HepG2 (cell line): ENCODE measurements at regions not wholly inside any gene's neighbourhood (a gene's known extent, or its start where the extent isn't known, plus 50 kb on each side); places are given as distances from the start of the nearest gene placed in this dataset.

Experiments used
- CC2D1A ChIP-seq: sonication (generic); formaldehyde crosslinking; IDR thresholded peaks from 2 replicates; pipeline ENCODE4 v1.8.1; 2023; ENCODE audit warnings: mild to moderate bottlenecking, missing genetic modification reagents
- GZF1 ChIP-seq: sonication (generic); formaldehyde crosslinking; IDR thresholded peaks from 2 replicates; pipeline ENCODE4 v1.5.1; 2020; ENCODE audit warnings: mild to moderate bottlenecking, missing genetic modification reagents
- HES4 ChIP-seq: sonication (generic); formaldehyde crosslinking; IDR thresholded peaks from 2 replicates; pipeline ENCODE4 v1.9.0; 2021; ENCODE audit warnings: mild to moderate bottlenecking, missing genetic modification reagents, borderline replicate concordance
- HMG20A ChIP-seq: IDR thresholded peaks from 2 replicates; pipeline ENCODE4 v1.6.1; 2016; ENCODE audit warnings: borderline replicate concordance
- KAT2B ChIP-seq: fragments of 150-350 bp; IDR thresholded peaks from 2 replicates; pipeline ENCODE4 v1.6.1; 2014; ENCODE audit warnings: low read depth, low read length, borderline replicate concordance
- KLF15 ChIP-seq: sonication (generic); formaldehyde crosslinking; IDR thresholded peaks from 2 replicates; pipeline ENCODE4 v1.8.1; 2023; ENCODE audit warnings: borderline replicate concordance, mild to moderate bottlenecking, inconsistent platforms, missing genetic modification reagents, mixed read lengths
- KLF9 ChIP-seq: IDR thresholded peaks from 2 replicates; pipeline ENCODE4 v1.6.1; 2016; ENCODE audit warnings: low read depth
- MLXIP ChIP-seq: sonication (generic); formaldehyde crosslinking; IDR thresholded peaks from 2 replicates; pipeline ENCODE4 v1.9.0; 2021; ENCODE audit warnings: missing genetic modification reagents, borderline replicate concordance
- MXD4 ChIP-seq: IDR thresholded peaks from 2 replicates; pipeline ENCODE4 v1.6.1; 2016; ENCODE audit warnings: mild to moderate bottlenecking, missing biosample characterization, missing genetic modification reagents
- NONO ChIP-seq, 2 experiments: fragments of 450-650 bp in 1 of 2; sonication (generic) in 1 of 2; formaldehyde crosslinking in 1 of 2; IDR thresholded peaks in 1 of 2; conservative IDR thresholded peaks in 1 of 2; 2 replicates each; pipeline versions ENCODE4 v1.6.1 to v1.8.0; 2017 to 2022; ENCODE audit warnings: mild to moderate bottlenecking in 1 of 2, missing genetic modification reagents in 1 of 2, moderate library complexity in 1 of 2
- NR2F6 ChIP-seq, 2 experiments: IDR thresholded peaks; 2 replicates each; pipeline ENCODE4 v1.6.1; 2016; ENCODE audit warnings: antibody characterized with exemption in 1 of 2, mild to moderate bottlenecking in 1 of 2
- PCBP2 ChIP-seq: fragments of 200-400 bp; formaldehyde crosslinking; optimal IDR thresholded peaks from 2 replicates; pipeline ENCODE3; 2018; ENCODE audit warnings: low read length, low read depth; ENCODE audit not compliant: poor library complexity, severe bottlenecking
- RFX1 ChIP-seq: fragments of 450-650 bp; IDR thresholded peaks from 2 replicates; pipeline ENCODE4 v1.6.1; 2017
- SOX13 ChIP-seq, 3 experiments: fragments of 450-650 bp in 1 of 3; sonication (generic) in 1 of 3; formaldehyde crosslinking in 1 of 3; IDR thresholded peaks in 2 of 3; conservative IDR thresholded peaks in 1 of 3; 2 replicates each; pipeline versions ENCODE4 v1.5.0 to v1.6.1; 2016 to 2020; ENCODE audit warnings: antibody characterized with exemption in 1 of 3, mild to moderate bottlenecking in 1 of 3, missing compliant biosample characterization in 1 of 3, missing genetic modification reagents in 1 of 3, moderate library complexity in 1 of 3
- ZBTB7B ChIP-seq: sonication (generic); formaldehyde crosslinking; IDR thresholded peaks from 2 replicates; pipeline ENCODE4 v1.4.0; 2020; ENCODE audit warnings: missing genetic modification reagents
- ZNF496 ChIP-seq: sonication (generic); formaldehyde crosslinking; IDR thresholded peaks from 2 replicates; pipeline ENCODE4 v1.8.1; 2023; ENCODE audit warnings: mild to moderate bottlenecking, moderate library complexity, missing genetic modification reagents; ENCODE audit not compliant: insufficient replicate concordance
- ZNF570 ChIP-seq: sonication (generic); formaldehyde crosslinking; IDR thresholded peaks from 2 replicates; pipeline ENCODE4 v1.4.0; 2020; ENCODE audit warnings: mild to moderate bottlenecking, missing genetic modification reagents, borderline replicate concordance
- ZNF75D ChIP-seq: sonication (generic); formaldehyde crosslinking; IDR thresholded peaks from 2 replicates; pipeline ENCODE4 v1.8.1; 2023; ENCODE audit warnings: missing genetic modification reagents, mild to moderate bottlenecking, borderline replicate concordance
- TF ChIP-seq, protein P1 (sequence below): sonication (generic); formaldehyde crosslinking; IDR thresholded peaks from 2 replicates; pipeline ENCODE4 v1.9.0; 2022; ENCODE audit warnings: low read depth, missing genetic modification reagents
- TF ChIP-seq, protein P2 (sequence below): sonication (generic); formaldehyde crosslinking; IDR thresholded peaks from 2 replicates; pipeline ENCODE4 v1.4.0; 2020; ENCODE audit warnings: missing genetic modification reagents, borderline replicate concordance

- TF ChIP-seq MLXIP (CRISPR knock-in tag) (no peak), ZBTB7B (CRISPR knock-in tag) (no peak), SOX13 (IDR thresholded peaks at IDR 0.05) (no peak), SOX13 (CRISPR knock-in tag; conservative IDR thresholded peaks at IDR 0.05 in 1 of 2, IDR thresholded peaks at IDR 0.05 in 1 of 2) (peak in 1 of 2 experiments; percentile 86; a peak in 2 of 4 replicates), GZF1 (no peak), HES4 (no peak), KLF15 (CRISPR knock-in tag) (no peak), CC2D1A (no peak), ZNF570 (no peak), MXD4 (CRISPR knock-in tag) (no peak), NONO (IDR thresholded peaks at IDR 0.05) (no peak), NONO (CRISPR knock-in tag; conservative IDR thresholded peaks at IDR 0.05) (no peak), KAT2B (no peak), KLF9 (CRISPR knock-in tag) (no peak), NR2F6 (IDR thresholded peaks at IDR 0.05) (no peak; the same call in none of the 2 replicates), NR2F6 (CRISPR knock-in tag; IDR thresholded peaks at IDR 0.05) (peak; percentile 37), ZNF75D (CRISPR knock-in tag) (no peak), ZNF496 (CRISPR knock-in tag) (no peak), HMG20A (CRISPR knock-in tag) (peak; percentile 20; the same call in 1 of the 2 replicates), RFX1 (no peak), PCBP2 (no peak)
- TF ChIP-seq, protein P1, sequence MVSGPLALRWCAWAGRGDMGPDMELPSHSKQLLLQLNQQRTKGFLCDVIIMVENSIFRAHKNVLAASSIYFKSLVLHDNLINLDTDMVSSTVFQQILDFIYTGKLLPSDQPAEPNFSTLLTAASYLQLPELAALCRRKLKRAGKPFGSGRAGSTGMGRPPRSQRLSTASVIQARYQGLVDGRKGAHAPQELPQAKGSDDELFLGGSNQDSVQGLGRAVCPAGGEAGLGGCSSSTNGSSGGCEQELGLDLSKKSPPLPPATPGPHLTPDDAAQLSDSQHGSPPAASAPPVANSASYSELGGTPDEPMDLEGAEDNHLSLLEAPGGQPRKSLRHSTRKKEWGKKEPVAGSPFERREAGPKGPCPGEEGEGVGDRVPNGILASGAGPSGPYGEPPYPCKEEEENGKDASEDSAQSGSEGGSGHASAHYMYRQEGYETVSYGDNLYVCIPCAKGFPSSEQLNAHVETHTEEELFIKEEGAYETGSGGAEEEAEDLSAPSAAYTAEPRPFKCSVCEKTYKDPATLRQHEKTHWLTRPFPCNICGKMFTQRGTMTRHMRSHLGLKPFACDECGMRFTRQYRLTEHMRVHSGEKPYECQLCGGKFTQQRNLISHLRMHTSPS (CRISPR knock-in tag), result no peak
- TF ChIP-seq, protein P2, sequence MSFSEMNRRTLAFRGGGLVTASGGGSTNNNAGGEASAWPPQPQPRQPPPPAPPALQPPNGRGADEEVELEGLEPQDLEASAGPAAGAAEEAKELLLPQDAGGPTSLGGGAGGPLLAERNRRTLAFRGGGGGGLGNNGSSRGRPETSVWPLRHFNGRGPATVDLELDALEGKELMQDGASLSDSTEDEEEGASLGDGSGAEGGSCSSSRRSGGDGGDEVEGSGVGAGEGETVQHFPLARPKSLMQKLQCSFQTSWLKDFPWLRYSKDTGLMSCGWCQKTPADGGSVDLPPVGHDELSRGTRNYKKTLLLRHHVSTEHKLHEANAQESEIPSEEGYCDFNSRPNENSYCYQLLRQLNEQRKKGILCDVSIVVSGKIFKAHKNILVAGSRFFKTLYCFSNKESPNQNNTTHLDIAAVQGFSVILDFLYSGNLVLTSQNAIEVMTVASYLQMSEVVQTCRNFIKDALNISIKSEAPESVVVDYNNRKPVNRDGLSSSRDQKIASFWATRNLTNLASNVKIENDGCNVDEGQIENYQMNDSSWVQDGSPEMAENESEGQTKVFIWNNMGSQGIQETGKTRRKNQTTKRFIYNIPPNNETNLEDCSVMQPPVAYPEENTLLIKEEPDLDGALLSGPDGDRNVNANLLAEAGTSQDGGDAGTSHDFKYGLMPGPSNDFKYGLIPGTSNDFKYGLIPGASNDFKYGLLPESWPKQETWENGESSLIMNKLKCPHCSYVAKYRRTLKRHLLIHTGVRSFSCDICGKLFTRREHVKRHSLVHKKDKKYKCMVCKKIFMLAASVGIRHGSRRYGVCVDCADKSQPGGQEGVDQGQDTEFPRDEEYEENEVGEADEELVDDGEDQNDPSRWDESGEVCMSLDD (CRISPR knock-in tag), result no peak
Measured at GRCh38 chr4:87912164-87913004, 63.1 kb upstream of the SPP1 start (continued).
